ENCODE measurements at regions not wholly inside any gene's neighbourhood (a gene's known extent, or its start where the extent isn't known, plus 50 kb on each side); places are given as distances from the start of the nearest gene placed in this dataset.

DNA sequence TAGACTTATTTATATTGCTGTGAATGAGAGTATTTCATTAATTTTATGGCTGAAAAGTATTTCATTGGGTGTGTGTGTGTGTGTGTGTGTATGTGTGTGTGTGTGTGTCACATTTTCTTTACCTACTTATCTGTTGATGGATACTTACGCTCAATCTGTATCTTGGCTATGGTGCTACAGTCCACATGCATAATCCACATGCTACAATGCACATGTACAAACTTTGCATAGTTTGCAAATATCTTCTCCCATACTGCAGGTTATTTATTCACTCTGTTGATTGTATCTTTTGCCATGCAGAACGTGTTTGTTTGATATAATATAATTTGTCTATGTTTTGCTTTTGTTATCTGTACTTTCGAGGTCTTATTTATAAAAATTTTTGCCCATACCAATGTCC is 167.8 kb downstream of the RAB28 start:
- no peak for DNase-seq

DNA sequence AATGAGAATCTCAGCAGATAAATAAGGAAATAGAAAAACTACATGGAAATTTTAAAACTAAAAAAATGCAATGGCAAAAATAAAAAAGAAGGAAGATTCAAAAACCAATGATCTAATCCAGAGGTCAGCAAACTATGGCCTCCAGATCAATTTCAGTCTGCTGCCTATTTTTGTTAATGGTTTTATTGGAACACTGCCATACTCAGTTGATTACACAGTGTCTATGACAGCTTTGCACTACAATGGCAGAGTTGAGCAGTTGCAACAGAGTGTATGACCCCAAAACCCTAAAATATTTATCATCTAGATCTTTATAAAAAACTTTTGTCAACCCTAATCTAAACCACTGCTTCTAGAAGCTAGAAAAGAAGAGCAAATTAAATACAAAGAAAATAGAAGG is 170.3 kb downstream of the RAB28 start:
- DNase-seq: no peak

DNA sequence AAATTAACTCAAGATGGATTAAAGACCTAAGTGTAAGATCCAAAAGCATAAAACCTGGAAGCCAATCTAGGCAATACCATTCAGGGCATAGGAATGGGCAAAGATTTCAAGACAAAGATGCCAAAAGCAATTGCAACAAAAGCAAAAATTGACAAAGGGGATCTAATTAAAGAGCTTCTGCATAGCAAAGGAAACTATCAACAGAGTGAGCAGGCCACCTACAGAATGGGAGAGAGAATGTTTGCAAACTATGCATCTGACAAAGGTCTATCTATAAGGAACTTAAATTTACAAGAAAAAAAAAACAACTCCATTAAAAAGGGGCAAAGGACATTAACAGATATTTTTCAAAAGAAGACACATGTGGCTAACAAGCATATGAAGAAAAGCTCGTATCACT is 171.9 kb downstream of the RAB28 start:
- no peak for DNase-seq

DNA sequence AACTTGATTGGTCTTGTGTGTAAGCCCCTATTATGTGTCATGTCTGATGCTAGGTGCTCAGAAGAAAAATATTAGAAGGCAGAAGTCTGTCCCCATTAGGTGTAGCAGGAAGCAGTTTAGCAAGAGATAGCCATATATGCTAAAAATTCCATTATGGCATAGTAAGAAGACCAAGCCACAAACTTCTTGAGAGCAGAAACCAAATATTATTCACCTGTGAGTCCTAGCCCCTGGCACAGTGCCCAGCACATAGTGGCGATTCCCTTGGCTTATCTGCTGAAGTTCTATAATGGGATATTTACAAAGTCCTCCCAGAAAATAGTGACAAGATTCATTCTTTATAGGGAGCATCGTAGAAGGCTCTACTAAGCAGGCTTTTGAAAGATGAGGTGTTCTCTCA is 174.4 kb downstream of the RAB28 start:
- no peak for DNase-seq

DNA sequence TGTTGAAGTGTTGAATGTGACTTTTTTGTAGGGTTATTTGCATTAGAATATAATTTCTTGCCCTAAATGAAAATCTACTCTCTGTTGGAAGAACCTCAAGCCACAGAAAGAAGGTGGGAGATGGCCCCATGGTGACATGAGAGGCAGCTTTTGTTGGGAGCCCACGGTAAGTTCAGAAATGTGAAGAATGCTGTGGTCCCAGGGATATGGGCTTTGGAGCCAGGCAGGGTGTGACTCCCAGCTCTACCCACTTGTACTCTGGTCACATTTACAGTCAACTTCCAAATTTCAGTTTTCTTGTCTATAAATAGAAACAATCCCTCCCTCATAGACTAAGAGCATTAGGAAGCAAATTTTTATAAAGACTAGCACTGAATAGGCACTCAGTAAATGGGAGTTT is 177.8 kb downstream of the RAB28 start:
- no peak for DNase-seq

DNA sequence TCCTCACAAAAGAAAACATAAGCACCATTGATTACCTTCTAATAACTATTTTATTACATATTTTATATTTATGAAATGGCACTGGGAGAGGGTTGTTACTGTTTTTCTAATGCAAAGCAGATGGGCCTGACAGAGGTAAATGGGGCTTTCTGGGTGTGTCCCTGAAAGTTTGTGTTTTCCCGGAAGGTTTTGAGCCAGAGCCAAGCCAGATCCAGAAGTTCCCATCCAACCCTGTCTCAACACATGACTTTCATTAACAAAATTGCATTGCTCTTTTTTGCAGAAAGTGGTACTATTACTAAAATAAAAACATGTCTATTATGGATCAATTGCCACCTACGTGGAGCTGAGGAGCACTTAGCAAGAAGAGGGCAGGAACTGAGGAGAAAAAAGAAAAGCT is 181.3 kb downstream of the RAB28 start:
- DNase-seq: no peak

DNA sequence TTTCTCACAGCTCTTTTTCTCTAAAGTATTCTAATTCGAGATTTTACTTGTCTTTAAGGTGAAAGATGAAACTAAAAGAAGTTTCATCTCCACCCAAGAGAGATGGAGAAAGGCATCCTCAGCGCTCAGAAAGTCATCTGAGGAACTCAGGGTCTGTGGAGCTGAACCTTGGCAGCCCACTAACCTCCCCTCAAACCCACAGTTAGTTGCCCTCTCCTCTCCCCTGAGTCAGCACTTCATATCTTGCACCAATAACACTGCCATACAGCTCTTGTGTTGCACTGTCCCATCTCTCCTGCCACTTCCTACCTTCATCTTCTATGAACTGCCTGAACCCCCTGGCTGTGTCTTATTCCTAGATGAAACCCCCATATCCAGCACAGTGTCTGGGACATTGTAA is 184.8 kb downstream of the RAB28 start:
- DNase-seq: no peak

DNA sequence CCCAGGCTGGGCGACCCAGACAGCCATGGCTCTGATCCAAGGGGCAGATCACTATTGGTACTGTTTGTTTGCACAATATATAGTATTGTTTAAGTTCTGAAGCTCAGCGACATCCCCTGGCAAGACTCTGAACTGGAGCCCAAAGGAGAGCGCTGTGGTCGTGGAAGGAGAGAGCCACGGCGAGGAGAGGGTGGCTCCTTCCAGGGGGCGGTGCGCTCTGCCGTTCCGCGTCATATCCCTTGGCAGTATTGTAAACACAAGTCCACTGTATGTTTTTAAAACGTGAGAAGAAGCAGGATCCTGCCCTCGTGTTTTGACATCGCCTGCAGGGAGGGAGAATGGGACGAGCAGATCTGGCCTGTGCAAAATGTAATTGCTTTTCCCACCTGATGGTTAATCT is 185.5 kb downstream of the RAB28 start:
- DNase-seq: no peak

DNA sequence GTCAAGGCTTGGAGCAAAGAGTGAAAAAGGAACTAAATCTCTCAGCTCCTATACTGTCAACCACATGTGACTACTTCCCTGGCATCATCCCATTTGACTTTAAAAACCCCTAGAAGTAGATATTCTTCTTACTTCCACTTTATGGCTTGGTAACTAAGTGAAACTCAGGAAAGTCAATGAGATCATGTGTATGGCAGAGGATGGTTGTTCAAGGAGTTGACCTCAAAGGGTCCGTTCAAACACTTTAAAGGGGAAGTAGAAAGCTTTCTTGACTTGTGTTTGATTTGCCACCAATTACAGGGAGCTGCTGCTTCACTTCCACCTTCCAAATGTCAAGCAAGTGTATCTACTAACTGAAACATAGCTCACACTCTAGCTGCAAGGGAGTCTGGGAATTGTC is 187.2 kb downstream of the RAB28 start:
- no peak for DNase-seq

DNA sequence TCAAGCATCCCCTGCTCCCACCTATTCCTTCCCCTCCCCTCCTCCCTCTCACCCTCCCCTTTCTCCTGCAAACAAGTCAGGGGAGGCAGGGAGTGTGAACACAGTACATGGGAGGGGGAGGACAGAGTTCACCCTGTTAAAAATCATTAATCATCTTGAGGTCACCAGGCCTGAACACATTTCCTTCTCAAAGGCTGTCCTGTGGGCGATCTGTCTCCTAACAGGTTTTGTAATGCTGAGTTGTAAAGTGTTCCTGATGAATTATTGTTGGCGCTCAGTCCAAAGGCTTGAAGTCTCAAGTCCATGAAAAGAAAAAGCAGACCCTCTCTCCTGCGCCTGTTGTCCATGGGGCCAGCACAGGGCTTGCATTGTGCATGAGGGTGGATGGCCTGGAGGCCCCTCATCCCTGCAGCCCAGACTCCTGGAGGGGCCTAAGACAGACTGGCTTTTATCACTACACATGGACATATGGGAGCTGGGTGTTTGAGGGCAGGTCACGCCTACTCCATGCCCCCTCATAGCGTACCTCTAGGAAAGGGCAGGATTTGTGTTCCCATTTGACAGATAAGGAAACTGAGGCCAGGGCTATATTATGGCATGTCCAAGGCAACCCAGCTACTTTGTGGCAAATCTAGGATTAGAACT is 189.1 kb downstream of the RAB28 start:
- DNase-seq: no peak

DNA sequence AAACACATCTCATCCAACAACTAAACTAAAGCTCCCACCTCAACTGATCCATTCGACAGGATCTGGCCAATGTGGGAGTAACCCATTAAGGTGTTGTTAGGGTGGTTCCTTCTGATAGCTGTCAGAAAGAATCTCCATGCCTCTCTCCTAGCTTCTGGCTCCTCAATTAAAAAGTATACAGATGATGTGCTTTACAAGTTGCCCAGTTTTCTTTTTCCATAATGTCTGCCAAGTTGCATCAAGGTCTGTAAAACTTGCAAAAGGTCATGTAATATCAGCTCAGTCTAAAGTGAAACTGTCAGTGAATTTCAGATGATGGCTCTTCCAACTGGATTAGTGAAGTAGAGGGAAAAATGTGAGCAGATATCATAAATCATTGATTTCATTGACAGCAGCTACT is 191.8 kb downstream of the RAB28 start:
- DNase-seq: no peak

DNA sequence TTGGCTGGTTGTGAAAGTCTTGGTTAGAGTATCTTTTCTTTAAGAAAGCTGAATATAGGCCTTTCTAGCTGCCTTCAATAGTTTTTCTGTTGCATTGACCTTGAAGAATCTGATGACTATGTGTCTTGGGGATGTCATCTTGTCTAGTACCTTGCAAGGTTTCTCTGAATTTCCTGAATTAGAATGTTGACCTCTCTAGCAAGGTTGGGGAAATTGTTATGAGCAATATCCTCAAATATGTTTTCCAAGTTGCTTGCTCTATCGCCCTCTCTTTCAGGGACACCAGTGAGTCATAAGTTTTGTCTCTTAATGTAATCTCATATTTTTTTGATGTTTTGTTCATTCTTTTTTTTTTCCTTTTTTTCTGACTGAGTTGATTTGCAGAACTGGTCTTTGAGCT is 194.7 kb downstream of the RAB28 start:
- DNase-seq: no peak

DNA sequence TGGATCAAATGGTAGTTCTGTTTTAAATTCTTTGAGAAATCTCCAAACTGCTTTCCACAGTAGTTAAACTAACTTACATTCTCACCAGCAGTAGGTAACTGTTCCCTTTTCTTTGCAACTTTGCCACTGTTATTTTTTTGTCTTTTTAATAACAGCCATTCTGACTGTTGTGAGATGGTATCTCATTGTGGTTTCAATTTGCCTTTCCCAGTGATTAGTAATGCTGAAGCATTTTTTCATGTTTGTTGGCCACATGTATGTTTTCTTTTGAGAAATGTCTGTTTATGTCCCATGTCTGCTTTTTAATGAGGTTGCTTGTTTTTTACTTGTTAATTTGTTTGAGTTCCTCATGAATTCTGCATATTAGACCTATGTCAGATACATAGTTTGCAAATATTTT is 198.8 kb downstream of the RAB28 start:
- DNase-seq: no peak

DNA sequence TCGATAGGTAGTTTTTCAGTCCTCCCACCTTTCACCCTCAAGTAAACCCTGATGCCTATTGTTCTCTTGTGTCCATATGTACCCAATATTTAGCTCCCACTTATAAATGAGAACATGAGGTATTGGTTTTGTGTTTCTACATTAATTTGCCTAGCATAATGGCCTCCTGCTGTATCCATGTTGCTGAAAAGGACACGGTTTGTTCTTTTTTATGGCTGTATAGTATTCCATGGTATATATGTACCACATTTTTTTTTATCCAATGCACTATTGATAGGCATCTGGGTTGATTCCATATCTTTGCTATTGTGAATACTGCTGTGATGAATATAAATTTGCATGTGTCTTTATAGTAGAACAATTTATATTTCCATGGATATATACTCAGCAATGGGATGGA is 199.2 kb downstream of the RAB28 start:
- DNase-seq: no peak

DNA sequence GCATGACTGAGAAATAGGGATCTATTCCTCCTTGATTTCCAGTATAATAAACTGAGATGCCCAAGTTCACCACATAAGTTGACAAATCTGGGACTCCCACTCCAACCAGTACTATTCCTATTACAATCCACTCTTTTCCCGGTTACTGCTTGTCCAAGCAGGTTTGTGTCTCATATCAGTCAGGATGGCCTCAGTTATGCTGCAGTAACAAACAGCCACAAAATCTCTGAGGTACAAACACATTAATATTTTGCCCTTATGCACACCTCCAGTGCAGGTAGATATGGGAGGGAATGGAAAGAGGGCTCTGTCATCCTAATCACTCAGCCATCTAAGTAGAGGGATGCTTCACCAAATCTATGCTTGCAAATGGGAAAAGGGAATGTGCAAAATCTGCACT is 207.8 kb downstream of the RAB28 start:
- DNase-seq: no peak

DNA sequence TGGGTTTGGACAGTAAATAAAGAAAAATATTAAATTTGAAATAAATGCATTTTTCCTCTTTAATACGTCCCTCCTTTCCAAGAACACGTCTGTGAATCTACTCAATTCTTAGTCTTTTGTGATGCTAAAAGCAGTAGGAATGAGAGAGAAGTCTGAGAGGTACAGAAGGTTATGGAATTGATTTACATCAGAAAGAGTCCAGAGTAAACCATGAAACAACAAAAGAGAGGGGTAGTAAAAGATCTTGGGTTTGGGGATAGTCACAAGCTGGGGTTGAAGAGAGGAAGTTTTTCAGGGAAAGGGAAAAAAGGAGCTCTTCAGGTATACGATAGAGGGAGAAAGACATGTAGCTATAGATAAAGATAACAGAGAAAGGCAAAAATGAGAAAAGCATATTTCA is 215.4 kb downstream of the RAB28 start:
- no peak for DNase-seq

DNA sequence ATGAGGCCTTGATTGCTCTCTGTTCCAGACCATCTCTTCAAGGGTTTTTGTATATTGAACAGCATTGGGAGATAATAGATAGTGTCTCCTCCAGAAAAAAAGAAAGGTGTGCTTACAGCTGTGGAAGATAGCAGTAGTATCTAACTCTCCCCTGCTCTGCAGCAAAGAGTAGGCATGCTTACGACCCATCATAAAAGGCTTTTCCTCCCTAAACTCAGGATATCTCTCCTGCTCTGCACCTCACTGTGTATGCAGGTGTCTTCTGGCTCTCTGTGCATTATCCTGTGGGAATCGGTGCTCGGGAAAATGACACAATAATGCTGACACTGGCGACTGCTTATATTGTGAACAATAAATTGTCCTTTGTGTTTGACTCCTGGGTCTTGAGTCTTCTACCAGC is 216.0 kb downstream of the RAB28 start:
- no peak for DNase-seq

DNA sequence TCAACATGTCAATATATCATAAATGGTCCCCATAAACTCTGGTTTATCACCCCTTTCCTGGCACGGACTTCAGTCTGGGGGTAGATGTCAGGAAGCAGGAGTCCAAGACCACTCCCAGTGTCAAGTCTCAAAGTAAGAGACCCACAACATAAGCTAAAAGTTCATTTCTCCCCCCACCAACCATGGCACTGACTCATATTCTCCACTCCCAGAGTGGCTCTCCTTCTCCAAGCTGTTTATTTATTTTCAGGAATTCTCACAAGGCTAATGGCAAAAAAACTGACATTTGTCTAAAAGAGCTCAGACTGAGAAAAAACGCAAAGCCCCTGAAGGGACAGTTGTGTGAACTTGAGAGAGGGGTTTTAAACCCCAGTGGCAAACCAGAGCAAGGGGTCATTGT is 217.0 kb downstream of the RAB28 start:
- DNase-seq: no peak

DNA sequence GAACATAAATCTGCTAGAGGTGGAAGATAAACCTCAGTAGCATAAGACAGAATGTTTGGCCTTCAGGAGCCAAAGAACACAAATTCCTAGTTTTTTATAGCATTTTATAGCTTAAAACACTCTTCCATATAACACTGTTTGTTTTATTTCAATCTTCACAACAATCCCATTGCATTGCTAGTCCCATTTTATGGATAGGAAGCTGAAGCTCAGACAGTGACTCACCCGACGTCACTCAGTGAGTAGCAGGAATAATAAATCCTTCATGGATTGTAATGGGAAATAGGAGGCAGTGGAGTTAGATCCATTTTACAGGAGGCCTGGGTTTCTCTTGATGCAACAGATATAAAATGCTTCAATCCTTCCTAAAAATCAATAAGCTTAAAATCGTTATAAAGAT is 217.5 kb downstream of the RAB28 start:
- DNase-seq: no peak

DNA sequence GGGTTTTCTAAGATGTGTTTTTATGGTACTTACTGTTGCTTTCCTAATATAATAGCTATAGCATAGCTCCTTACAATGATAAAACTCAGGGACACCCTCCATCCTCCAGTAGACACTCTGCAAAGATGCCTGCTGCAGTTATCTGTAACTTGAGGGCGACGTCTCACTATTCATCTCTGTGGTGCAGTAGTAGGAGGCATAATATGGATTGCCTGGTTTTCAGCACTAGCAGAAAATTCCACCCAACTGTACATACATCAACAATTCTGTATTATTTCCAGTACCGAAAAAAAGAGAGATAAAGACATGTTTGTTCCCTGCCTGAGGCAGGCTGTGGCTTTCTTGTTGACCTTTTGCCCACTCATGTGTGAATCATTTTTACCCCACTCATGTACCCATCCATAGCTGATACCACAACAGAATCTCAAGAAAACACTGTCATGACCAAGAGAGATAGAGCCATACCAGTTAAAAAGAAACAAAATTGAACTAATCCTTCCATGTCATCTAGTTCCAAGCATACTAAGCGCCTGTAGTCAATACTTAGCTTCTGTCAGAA is 220.1 kb downstream of the RAB28 start:
- no peak for DNase-seq

DNA sequence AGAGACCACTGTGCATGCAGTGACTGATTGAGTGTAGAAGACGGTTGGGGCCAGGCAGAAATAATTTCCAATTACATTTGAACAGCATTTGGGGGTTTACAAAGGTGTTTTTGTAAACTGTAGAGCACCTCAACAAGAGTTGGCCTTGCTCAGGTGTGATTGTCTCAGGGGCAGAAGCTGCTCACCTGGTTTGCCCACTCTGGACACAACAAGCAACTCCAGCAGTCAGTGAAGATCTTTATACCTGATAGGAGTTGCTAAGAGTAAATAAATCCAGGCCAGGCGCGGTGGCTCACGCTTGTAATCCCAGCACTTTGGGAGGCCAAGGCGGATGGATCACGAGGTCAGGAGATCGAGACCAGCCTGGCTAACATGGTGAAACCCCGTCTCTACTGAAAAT is 221.3 kb downstream of the RAB28 start:
- DNase-seq: no peak

DNA sequence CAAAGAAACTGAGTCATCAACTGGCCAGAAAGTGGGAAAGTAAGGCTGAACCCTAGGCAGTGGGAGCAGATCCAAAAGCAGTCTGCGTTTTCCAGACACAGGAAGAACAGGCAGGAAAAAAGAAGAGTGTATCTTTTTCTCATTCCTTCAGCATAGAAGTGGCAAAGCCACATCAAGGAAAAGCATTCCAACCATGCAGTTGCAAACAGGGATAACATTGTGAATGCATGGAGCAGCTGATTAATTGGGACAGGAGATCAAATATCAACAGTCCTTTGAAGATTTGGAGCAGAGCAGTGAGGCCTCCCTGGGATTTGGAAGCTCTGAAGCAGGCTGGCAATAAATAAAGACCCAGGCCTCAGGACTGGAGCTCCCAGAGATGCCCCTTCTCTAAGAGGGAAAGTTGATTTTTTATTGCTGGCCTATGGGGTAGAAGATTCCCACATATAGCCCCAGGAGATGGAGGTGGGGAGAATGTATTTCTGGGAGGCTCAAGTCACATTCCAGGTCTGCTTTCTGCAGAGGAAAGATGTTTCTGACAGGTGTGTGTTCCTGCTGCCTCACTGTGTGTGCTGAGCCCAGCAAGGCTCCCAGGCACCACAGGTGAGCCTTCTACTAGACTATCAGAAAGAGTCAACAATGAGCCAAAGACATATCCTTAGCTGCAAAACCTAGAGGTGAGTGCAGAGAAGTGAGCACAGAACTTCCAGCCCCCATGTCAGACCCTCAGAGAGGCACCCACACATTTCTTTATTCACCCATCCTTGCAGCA is 222.5 kb downstream of the RAB28 start:
- no peak for DNase-seq

DNA sequence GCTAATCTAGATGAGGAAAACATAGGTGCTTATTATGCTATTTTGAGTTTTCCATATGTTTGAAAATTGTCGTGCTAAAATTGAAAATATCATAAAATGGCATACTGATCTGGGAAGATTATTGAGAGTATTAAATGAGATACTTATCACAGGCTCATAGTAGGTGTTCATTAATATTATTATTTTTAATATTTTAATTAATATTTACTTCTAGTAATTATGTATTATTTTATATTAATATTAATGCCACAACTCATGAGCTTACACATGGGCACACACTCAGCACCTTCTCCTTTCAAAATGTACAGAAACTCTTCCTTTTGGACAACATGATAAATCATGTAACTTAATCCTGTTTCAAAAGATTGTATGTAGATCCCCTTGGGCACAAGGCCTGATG is 223.6 kb downstream of the RAB28 start:
- DNase-seq: no peak

DNA sequence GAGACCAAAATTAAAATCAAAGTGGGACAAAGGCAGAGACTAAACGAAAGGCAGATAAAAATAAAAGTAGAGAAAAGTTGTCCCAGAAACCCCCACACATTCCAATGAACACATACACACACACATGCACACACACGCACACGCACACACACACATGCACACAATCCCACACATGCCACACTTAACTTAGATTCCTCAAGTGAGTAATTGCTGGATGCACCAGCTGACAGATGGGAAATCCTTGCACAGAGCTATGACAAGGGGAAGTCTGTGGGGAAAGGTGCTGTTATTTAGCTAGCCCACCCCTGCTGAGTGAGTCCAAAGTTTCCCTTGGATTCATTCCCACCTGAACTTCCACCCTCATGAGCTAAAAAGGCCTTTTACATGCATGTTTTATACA is 233.9 kb downstream of the RAB28 start:
- DNase-seq: no peak

All from activated CD8-positive, alpha-beta memory T cell treated with anti-CD3 and anti-CD28 coated beads, Interleukin-2, amount 50 U/mL, for 4 hours (primary cell).